Endodermal cell (in vitro differentiated cells): ENCODE measurements at regions not wholly inside any gene's neighbourhood (a gene's known extent, or its start where the extent isn't known, plus 50 kb on each side); places are given as distances from the start of the nearest gene placed in this dataset.

Source experiments
- DNase-seq: peaks from one replicate; pipeline ENCODE4 v3.0.0-alpha.2; 2017
- H3K27ac ChIP-seq: 2 replicates; pipeline ENCODE4 v1.5.1; 2013; ENCODE audit warnings: mild to moderate bottlenecking, low read depth, low read length, moderate library complexity
- H3K27me3 ChIP-seq: 2 replicates; pipeline ENCODE4 v1.6.1; 2013; ENCODE audit warnings: mild to moderate bottlenecking, low read length, moderate library complexity; ENCODE audit not compliant: insufficient read depth, control insufficient read depth, poor library complexity, severe bottlenecking
- H3K36me3 ChIP-seq: 2 replicates; pipeline ENCODE4 v1.7.0; 2013; ENCODE audit warnings: mild to moderate bottlenecking, low read length, moderate library complexity; ENCODE audit not compliant: control insufficient read depth, insufficient read depth
- H3K4me1 ChIP-seq: one replicate; pipeline ENCODE4 v1.7.0; 2013; ENCODE audit warnings: low read length; ENCODE audit not compliant: control insufficient read depth, insufficient read depth
- H3K4me3 ChIP-seq: 2 replicates; pipeline ENCODE4 v1.5.1; 2013; ENCODE audit warnings: mild to moderate bottlenecking, low read length, moderate library complexity
- H3K9ac ChIP-seq: 2 replicates; pipeline ENCODE4 v1.6.1; 2013; ENCODE audit warnings: mild to moderate bottlenecking, low read length, moderate library complexity; ENCODE audit not compliant: poor library complexity, severe bottlenecking; ENCODE audit errors: extremely low read depth
- H3K9me3 ChIP-seq: 2 replicates; pipeline ENCODE4 v1.6.1; 2013; ENCODE audit warnings: mild to moderate bottlenecking, low read length, moderate library complexity; ENCODE audit not compliant: control insufficient read depth
- H3K27ac Mint-ChIP-seq: 2 replicates; pipeline ENCODE4 v1.8.0; 2020; ENCODE audit warnings: mixed read lengths
- H3K27me3 Mint-ChIP-seq: 2 replicates; pipeline ENCODE4 v1.8.0; 2021; ENCODE audit warnings: mild to moderate bottlenecking, mixed read lengths; ENCODE audit not compliant: insufficient read depth
- H3K36me3 Mint-ChIP-seq: 2 replicates; pipeline ENCODE4 v1.8.0; 2020; ENCODE audit warnings: low read depth, mixed read lengths
- H3K4me1 Mint-ChIP-seq: 2 replicates; pipeline ENCODE4 v1.8.0; 2020; ENCODE audit warnings: mixed read lengths
- H3K4me3 Mint-ChIP-seq: 2 replicates; pipeline ENCODE4 v1.8.0; 2020; ENCODE audit warnings: mild to moderate bottlenecking, moderate library complexity, mixed read lengths
- H3K9me3 Mint-ChIP-seq: 2 replicates; pipeline ENCODE4 v1.8.0; 2020; ENCODE audit warnings: mild to moderate bottlenecking, mixed read lengths
- WGBS, 2 experiments: methylation state at CpG; one replicate each; pipeline versions ENCODE4 v1.1.5 to v1.1.7; 2013; ENCODE audit warnings: missing lambda C conversion rate in 2 of 2, mixed read lengths in 1 of 2; ENCODE audit not compliant: insufficient coverage in 1 of 2, insufficient read length in 1 of 2; 5-methylcytosine and 5-hydroxymethylcytosine counted together
- TF ChIP-seq, protein P1 (sequence below): fragments of 200-600 bp; sonication (generic); conservative IDR thresholded peaks from 2 replicates; pipeline ENCODE4 v1.5.0; 2021; ENCODE audit warnings: antibody characterized with exemption, mild to moderate bottlenecking

DNA sequence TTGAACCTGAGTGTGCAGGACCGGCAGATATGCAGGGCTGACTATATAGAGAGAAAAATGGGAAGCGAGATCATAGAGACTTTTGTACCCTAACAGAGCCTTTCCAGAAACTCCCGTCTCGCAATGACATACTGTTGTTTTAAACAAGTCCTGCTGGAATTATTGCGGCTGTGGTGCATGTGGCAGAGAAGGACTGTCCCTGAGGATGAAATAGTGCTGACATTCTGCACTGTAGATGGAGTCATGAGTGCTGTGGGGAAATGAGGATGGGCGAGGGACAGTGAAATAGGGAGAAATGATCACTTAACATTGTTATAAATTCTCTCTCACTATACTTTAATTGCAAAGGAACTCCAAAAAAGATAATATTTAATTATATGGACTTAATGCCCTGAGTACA, 50.4 kb upstream of the KLHL14 start:
- no peaks in the 10 kb centered on the region for H3K36me3 ChIP-seq
- no peak for DNase-seq
- no peaks in the 10 kb centered on the region for H3K4me1 Mint-ChIP-seq
- no peak overlapping the region for H3K27ac ChIP-seq
- no peak overlapping the region for H3K9ac ChIP-seq
- no peak overlapping the region for H3K27ac Mint-ChIP-seq
- H3K27me3 Mint-ChIP-seq: peaks cover 6% of the 10 kb centered on the region
- peaks cover 5% of the 10 kb centered on the region for H3K27me3 ChIP-seq
- TF ChIP-seq, protein P1, sequence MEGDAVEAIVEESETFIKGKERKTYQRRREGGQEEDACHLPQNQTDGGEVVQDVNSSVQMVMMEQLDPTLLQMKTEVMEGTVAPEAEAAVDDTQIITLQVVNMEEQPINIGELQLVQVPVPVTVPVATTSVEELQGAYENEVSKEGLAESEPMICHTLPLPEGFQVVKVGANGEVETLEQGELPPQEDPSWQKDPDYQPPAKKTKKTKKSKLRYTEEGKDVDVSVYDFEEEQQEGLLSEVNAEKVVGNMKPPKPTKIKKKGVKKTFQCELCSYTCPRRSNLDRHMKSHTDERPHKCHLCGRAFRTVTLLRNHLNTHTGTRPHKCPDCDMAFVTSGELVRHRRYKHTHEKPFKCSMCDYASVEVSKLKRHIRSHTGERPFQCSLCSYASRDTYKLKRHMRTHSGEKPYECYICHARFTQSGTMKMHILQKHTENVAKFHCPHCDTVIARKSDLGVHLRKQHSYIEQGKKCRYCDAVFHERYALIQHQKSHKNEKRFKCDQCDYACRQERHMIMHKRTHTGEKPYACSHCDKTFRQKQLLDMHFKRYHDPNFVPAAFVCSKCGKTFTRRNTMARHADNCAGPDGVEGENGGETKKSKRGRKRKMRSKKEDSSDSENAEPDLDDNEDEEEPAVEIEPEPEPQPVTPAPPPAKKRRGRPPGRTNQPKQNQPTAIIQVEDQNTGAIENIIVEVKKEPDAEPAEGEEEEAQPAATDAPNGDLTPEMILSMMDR: no peak
- no peaks in the 10 kb centered on the region for H3K36me3 Mint-ChIP-seq
- 77 to 100% methylated on average over 1 to 5 of the region's 6 CpGs for WGBS, 2 experiments
- H3K9me3 Mint-ChIP-seq: no peaks in the 10 kb centered on the region
- no peak overlapping the region for H3K4me3 Mint-ChIP-seq
- no peak overlapping the region for H3K4me3 ChIP-seq
- H3K4me1 ChIP-seq: no peaks in the 10 kb centered on the region
- no peaks in the 10 kb centered on the region for H3K9me3 ChIP-seq
